ENCODE measurements at regions not wholly inside any gene's neighbourhood (a gene's known extent, or its start where the extent isn't known, plus 50 kb on each side); places are given as distances from the start of the nearest gene placed in this dataset.

GRCh38 chr6:40177598-40177997 lies 243.3 kb upstream of the MOCS1 start:
- TF ChIP-seq EZH2 (IDR thresholded peaks at IDR 0.05) (no peak), POLR2AphosphoS5 (IDR thresholded peaks at IDR 0.05; ENCODE audit: borderline replicate concordance, low read depth, low read length) (no peak)

Measured in SK-N-MC (cell line).